A549 (cell line): ENCODE measurements at regions not wholly inside any gene's neighbourhood (a gene's known extent, or its start where the extent isn't known, plus 50 kb on each side); places are given as distances from the start of the nearest gene placed in this dataset.

Source experiments
- BHLHE40 ChIP-seq: IDR thresholded peaks from 2 replicates; pipeline ENCODE4 v1.6.1; 2012; ENCODE audit warnings: low read depth, low read length, inconsistent platforms
- CTCF ChIP-seq: fragments of >200 bp; sonication (Bioruptor Twin); formaldehyde crosslinking; IDR thresholded peaks from 3 replicates; pipeline ENCODE4 v1.5.1; 2016
- E2F6 ChIP-seq: IDR thresholded peaks from 2 replicates; pipeline ENCODE4 v1.6.1; 2012; ENCODE audit warnings: low read depth, borderline replicate concordance
- EP300 ChIP-seq, 2 experiments: fragments of >200 bp; sonication (Bioruptor Twin); formaldehyde crosslinking; IDR thresholded peaks; 2 replicates in 1 of 2; 3 replicates in 1 of 2; pipeline ENCODE4 v1.6.1; 2016 to 2017
- FOSL2 ChIP-seq, 2 experiments: fragments of 450-650 bp in 1 of 2; fragments of >200 bp in 1 of 2; sonication (Bioruptor Twin) in 1 of 2; formaldehyde crosslinking; IDR thresholded peaks; 2 replicates each; pipeline versions ENCODE4 v1.5.0 to v1.6.1; 2016 to 2020; ENCODE audit warnings: mild to moderate bottlenecking in 1 of 2, moderate library complexity in 1 of 2
- HOXB5 ChIP-seq: fragments of 250-450 bp; sonication (Bioruptor Pico); IDR thresholded peaks from 2 replicates; pipeline ENCODE4 v1.5.0; 2020; ENCODE audit warnings: mild to moderate bottlenecking, moderate library complexity
- MAX ChIP-seq: IDR thresholded peaks from 2 replicates; pipeline ENCODE4 v1.6.1; 2012
- MYC ChIP-seq: IDR thresholded peaks from 2 replicates; pipeline ENCODE4 v1.6.1; 2012; ENCODE audit warnings: mild to moderate bottlenecking, inconsistent platforms, low read length, improper control_type of control experiment, borderline replicate concordance
- POLR2A ChIP-seq: IDR thresholded peaks from 2 replicates; pipeline ENCODE4 v1.6.1; 2012; ENCODE audit warnings: mild to moderate bottlenecking, low read length
- RAD21 ChIP-seq, 2 experiments: fragments of >200 bp in 1 of 2; sonication (Bioruptor Twin) in 1 of 2; formaldehyde crosslinking in 1 of 2; IDR thresholded peaks in 1 of 2; conservative IDR thresholded peaks in 1 of 2; 2 replicates in 1 of 2; 3 replicates in 1 of 2; pipeline ENCODE4 v1.6.1; 2012 to 2018; ENCODE audit warnings: inconsistent platforms in 1 of 2

GRCh38 chr11:15663777-15664218 lies 549.1 kb downstream of the INSC start:
- no peak for TF ChIP-seq CTCF
- TF ChIP-seq MYC: no peak
- TF ChIP-seq EP300 (IDR thresholded peaks at IDR 0.05): no peak
- no peak for TF ChIP-seq E2F6
- TF ChIP-seq POLR2A: no peak
- no peak for TF ChIP-seq FOSL2 (IDR thresholded peaks at IDR 0.05)
- TF ChIP-seq FOSL2 (CRISPR knock-in tag; IDR thresholded peaks at IDR 0.05): no peak
- TF ChIP-seq MAX: no peak
- TF ChIP-seq RAD21 (conservative IDR thresholded peaks at IDR 0.05 in 1 of 2, IDR thresholded peaks at IDR 0.05 in 1 of 2): no peak
- no peak for TF ChIP-seq HOXB5 (CRISPR knock-in tag)
- TF ChIP-seq BHLHE40: no peak
